B cell (primary cell): ENCODE measurements at regions not wholly inside any gene's neighbourhood (a gene's known extent, or its start where the extent isn't known, plus 50 kb on each side); places are given as distances from the start of the nearest gene placed in this dataset.

Experiments used
- ATAC-seq: fragments of 200-7000 bp; cut with Tn5 transposase; one replicate; pipeline ENCODE4 v1.10.0; 2021; ENCODE audit warnings: low read depth, mild to moderate bottlenecking, moderate number of reproducible peaks, moderate library complexity
- CTCF ChIA-PET: fragments of 350-600 bp; sonication (Branson Sonifier 250); formaldehyde crosslinking; loops from one replicate; lab custom pipeline; 2021; ENCODE audit warnings: antibody characterized with exemption, inconsistent platforms; lab: Charles Lee
- POLR2A ChIA-PET: fragments of 350-600 bp; sonication (Branson Sonifier 250); formaldehyde crosslinking; loops from one replicate; lab custom pipeline; 2021; ENCODE audit warnings: antibody characterized with exemption; lab: Charles Lee
- DNase-seq: peaks from one replicate; pipeline ENCODE4 v3.0.0; 2013
- H2AFZ ChIP-seq: 2 replicates; pipeline ENCODE4 v1.6.1; 2012; ENCODE audit warnings: mild to moderate bottlenecking, low read depth, low read length; ENCODE audit not compliant: insufficient read depth, poor library complexity, severe bottlenecking
- H3K27ac ChIP-seq, 2 donors: 1 replicate in 1 of 2; 2 replicates in 1 of 2; pipeline ENCODE4 v1.5.1; 2012 to 2013; ENCODE audit warnings: low read length in 2 of 2, mild to moderate bottlenecking in 2 of 2, moderate library complexity in 1 of 2
- H3K27me3 ChIP-seq, 4 experiments: fragments of 200-600 bp in 1 of 4; sonication (generic) in 1 of 4; replicated peaks in 1 of 4; 1 replicate in 2 of 4; 2 replicates in 2 of 4; pipeline versions ENCODE4 v1.6.1 to v1.7.0; 2013 to 2016; ENCODE audit warnings: low read length in 3 of 4, mild to moderate bottlenecking in 2 of 4, mixed read lengths in 1 of 4, moderate library complexity in 1 of 4; ENCODE audit not compliant: insufficient read depth in 4 of 4, control insufficient read depth in 3 of 4; ENCODE audit errors: control extremely low read depth in 1 of 4
- H3K36me3 ChIP-seq, 2 experiments: replicated peaks in 1 of 2; 1 replicate in 1 of 2; 2 replicates in 1 of 2; pipeline versions ENCODE4 v1.6.1 to v1.7.1; 2013; ENCODE audit warnings: low read length in 1 of 2; ENCODE audit not compliant: insufficient read depth in 2 of 2, control insufficient read depth in 1 of 2; ENCODE audit errors: control extremely low read depth in 1 of 2, extremely low read depth in 1 of 2
- H3K4me1 ChIP-seq, 2 donors: fragments of 200-600 bp in 1 of 2; sonication (generic) in 1 of 2; 1 replicate in 1 of 2; 2 replicates in 1 of 2; pipeline versions ENCODE4 v1.5.1 to v1.6.1; 2013 to 2017; ENCODE audit warnings: low read length in 2 of 2; ENCODE audit not compliant: control insufficient read depth in 2 of 2, insufficient read depth in 2 of 2
- H3K4me2 ChIP-seq: replicated peaks from 2 replicates; pipeline ENCODE3; 2012; ENCODE audit warnings: mild to moderate bottlenecking, low read depth, low read length; ENCODE audit not compliant: poor library complexity, severe bottlenecking
- H3K4me3 ChIP-seq, 5 experiments: fragments of 200-600 bp in 1 of 5; sonication (generic) in 1 of 5; 1 replicate in 3 of 5; 2 replicates in 2 of 5; pipeline versions ENCODE4 v1.5.1 to v1.7.0; 2011 to 2016; ENCODE audit warnings: low read length in 4 of 5, mild to moderate bottlenecking in 4 of 5, low read depth in 2 of 5, control low read depth in 1 of 5, moderate library complexity in 1 of 5; ENCODE audit not compliant: insufficient read depth in 1 of 5; ENCODE audit errors: control extremely low read depth in 1 of 5, extremely low read depth in 1 of 5
- H3K79me2 ChIP-seq: fragments of 200-600 bp; sonication (generic); one replicate; pipeline ENCODE4 v1.6.0; 2016; ENCODE audit warnings: low read length; ENCODE audit not compliant: control insufficient read depth, insufficient read depth
- H3K9ac ChIP-seq: fragments of 200-600 bp; sonication (generic); 2 replicates; pipeline ENCODE4 v1.6.1; 2017; ENCODE audit warnings: mild to moderate bottlenecking, low read length, moderate library complexity
- H3K9me3 ChIP-seq, 3 donors: one replicate each; pipeline versions ENCODE4 v1.6.1 to v1.7.1; 2013; ENCODE audit warnings: low read length in 2 of 3; ENCODE audit not compliant: control insufficient read depth in 2 of 3, insufficient read depth in 1 of 3; ENCODE audit errors: control extremely low read depth in 1 of 3
- H4K20me1 ChIP-seq: 2 replicates; pipeline ENCODE4 v1.6.0; 2012; ENCODE audit warnings: mild to moderate bottlenecking, low read length; ENCODE audit not compliant: insufficient read depth, control insufficient read depth, poor library complexity, severe bottlenecking
- H3K27ac Mint-ChIP-seq: one replicate; pipeline ENCODE4 v1.8.0; 2021; ENCODE audit warnings: mixed read lengths
- H3K27me3 Mint-ChIP-seq: one replicate; pipeline ENCODE4 v1.8.0; 2021; ENCODE audit warnings: mixed read lengths
- H3K4me1 Mint-ChIP-seq: one replicate; pipeline ENCODE4 v1.8.0; 2021; ENCODE audit warnings: mixed read lengths
- H3K4me3 Mint-ChIP-seq: one replicate; pipeline ENCODE4 v1.8.0; 2021; ENCODE audit warnings: mixed read lengths
- H3K9me3 Mint-ChIP-seq: one replicate; pipeline ENCODE4 v1.8.0; 2022; ENCODE audit warnings: mixed read lengths; ENCODE audit not compliant: insufficient read depth
- EZH2 ChIP-seq: IDR thresholded peaks from 2 replicates; pipeline ENCODE4 v1.6.1; 2012; ENCODE audit warnings: borderline replicate concordance, low read depth, mild to moderate bottlenecking, moderate library complexity, low read length; ENCODE audit not compliant: insufficient read depth, poor library complexity, severe bottlenecking
- WGBS: methylation state at CpG from one replicate; pipeline ENCODE4 v1.1.5; 2013; ENCODE audit warnings: missing lambda C conversion rate; ENCODE audit not compliant: insufficient coverage; 5-methylcytosine and 5-hydroxymethylcytosine counted together
- intact Hi-C: fragments of 100-400 bp; cut with micrococcal nuclease; formaldehyde crosslinking; loops from one replicate; pipeline ENCODE4 v1.10.0; 2022
- TF ChIP-seq, protein P1 (sequence below): fragments of 200-600 bp; IDR thresholded peaks from one replicate; pipeline ENCODE4 v1.8.0; 2022; ENCODE audit warnings: antibody characterized with exemption, mild to moderate bottlenecking

DNA sequence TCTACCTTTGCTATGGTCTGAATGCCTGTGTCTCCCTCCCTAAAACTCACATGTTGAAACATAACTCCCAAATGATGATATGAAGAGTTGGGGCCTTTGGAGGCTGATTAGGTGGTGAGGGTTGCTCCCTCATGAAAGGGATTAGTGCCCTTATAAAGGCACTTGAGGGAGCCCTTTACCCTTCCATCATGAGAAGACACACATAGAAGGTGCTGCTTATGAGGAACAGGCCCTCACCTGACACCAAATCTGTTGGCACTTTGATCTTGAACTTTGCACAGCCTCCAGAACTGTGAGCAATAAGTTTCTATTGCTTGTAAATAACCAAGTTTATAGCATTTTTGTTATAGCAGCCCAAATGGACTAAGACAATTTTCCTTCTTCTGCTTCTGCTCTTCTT, 76.2 kb upstream of the ADAMTS9 start:
- Histone ChIP-seq H3K36me3 (no peaks in the 10 kb centered on the region), H3K4me3 (no peak overlapping the region), H3K27me3 (no peaks in the 10 kb centered on the region), H3K4me1 (no peaks in the 10 kb centered on the region), H3K79me2 (no peaks in the 10 kb centered on the region), H4K20me1 (no peaks in the 10 kb centered on the region), H3K9me3 (no peaks in the 10 kb centered on the region), H2AFZ (no peak overlapping the region), H3K27ac (no peak overlapping the region), H3K9ac (no peak overlapping the region), H3K4me2 (no peak overlapping the region)
- H3K4me3 Mint-ChIP-seq, result no peak overlapping the region
- TF ChIP-seq, protein P1, sequence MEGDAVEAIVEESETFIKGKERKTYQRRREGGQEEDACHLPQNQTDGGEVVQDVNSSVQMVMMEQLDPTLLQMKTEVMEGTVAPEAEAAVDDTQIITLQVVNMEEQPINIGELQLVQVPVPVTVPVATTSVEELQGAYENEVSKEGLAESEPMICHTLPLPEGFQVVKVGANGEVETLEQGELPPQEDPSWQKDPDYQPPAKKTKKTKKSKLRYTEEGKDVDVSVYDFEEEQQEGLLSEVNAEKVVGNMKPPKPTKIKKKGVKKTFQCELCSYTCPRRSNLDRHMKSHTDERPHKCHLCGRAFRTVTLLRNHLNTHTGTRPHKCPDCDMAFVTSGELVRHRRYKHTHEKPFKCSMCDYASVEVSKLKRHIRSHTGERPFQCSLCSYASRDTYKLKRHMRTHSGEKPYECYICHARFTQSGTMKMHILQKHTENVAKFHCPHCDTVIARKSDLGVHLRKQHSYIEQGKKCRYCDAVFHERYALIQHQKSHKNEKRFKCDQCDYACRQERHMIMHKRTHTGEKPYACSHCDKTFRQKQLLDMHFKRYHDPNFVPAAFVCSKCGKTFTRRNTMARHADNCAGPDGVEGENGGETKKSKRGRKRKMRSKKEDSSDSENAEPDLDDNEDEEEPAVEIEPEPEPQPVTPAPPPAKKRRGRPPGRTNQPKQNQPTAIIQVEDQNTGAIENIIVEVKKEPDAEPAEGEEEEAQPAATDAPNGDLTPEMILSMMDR, result no peak
- no peak for TF ChIP-seq EZH2
- DNase-seq (no peak), ATAC-seq (no peak)
- H3K27me3 Mint-ChIP-seq, result no peaks in the 10 kb centered on the region
- CTCF ChIA-PET, result no interaction called here
- H3K4me1 Mint-ChIP-seq, result no peaks in the 10 kb centered on the region
- H3K9me3 Mint-ChIP-seq, result peaks cover 4% of the 10 kb centered on the region
- H3K27ac Mint-ChIP-seq, result no peak overlapping the region
- POLR2A ChIA-PET, result no interaction called here
- intact Hi-C loops, result no loop called here

- Histone ChIP-seq H3K36me3 (no peaks in the 10 kb centered on the region), H2AFZ (no peak overlapping the region), H3K9ac (no peak overlapping the region), H3K27me3 (no peaks in the 10 kb centered on the region), H3K4me3 (no peak overlapping the region), H3K4me2 (no peak overlapping the region), H3K9me3 (peaks cover 0 to 1% (median 0%) of the 10 kb centered on the region in 3 donors), H3K27ac (no peak overlapping the region), H3K79me2 (no peaks in the 10 kb centered on the region), H3K4me1 (no peaks in the 10 kb centered on the region), H4K20me1 (no peaks in the 10 kb centered on the region)
- Mint-ChIP-seq H3K27ac (no peak overlapping the region), H3K9me3 (peaks cover 4% of the 10 kb centered on the region), H3K4me3 (no peak overlapping the region), H3K27me3 (no peaks in the 10 kb centered on the region), H3K4me1 (no peaks in the 10 kb centered on the region)
- no peak for DNase-seq
- no peak for ATAC-seq
- intact Hi-C loops, result no loop called here
- ChIA-PET CTCF (no interaction called here), POLR2A (no interaction called here)
- 83% methylated on average over 4 of the region's 5 CpGs for WGBS
- no peak for TF ChIP-seq EZH2
- TF ChIP-seq, protein P1, result no peak
Observed at GRCh38 chr3:64761729-64762128, 73.9 kb upstream of the ADAMTS9 start.
